ENCODE measurements at regions not wholly inside any gene's neighbourhood (a gene's known extent, or its start where the extent isn't known, plus 50 kb on each side); places are given as distances from the start of the nearest gene placed in this dataset.
A peak's percentile ranks its signal among the peaks of the same experiment; 100 is the strongest.

DNA sequence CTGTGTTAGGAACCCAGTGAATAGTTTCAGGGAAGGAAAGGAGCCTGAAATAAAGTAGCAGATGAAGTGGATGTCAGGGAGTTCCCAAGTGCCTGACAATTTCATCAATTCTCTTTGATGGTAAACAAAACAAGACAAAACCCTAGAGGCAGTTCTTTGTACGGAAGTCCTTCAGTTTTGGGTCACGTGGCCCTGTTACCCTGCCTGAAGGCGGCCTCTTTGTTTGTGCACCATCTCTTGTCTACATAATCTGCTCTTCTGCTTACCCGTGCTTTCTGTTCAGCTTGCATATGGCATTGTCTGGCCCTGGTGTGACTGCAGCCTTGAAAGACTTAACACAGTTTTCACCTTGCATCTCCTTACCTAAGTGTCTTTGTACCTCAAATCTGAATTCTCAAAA lies 166.7 kb upstream of the DUSP10 start:
- DNase-seq (ENCODE audit: low read depth in 1 of 2, low spot score in 2 of 2): no peak
- H3K27ac ChIP-seq: no peak overlapping the region
- no peak overlapping the region for H3K4me3 ChIP-seq
- no peaks in the 10 kb centered on the region for H3K9me3 ChIP-seq (replicated peaks)
- H3K36me3 ChIP-seq: no peaks in the 10 kb centered on the region
- no peaks in the 10 kb centered on the region for H3K27me3 ChIP-seq (replicated peaks)
- H3K4me1 ChIP-seq (replicated peaks): no peaks in the 10 kb centered on the region

DNA sequence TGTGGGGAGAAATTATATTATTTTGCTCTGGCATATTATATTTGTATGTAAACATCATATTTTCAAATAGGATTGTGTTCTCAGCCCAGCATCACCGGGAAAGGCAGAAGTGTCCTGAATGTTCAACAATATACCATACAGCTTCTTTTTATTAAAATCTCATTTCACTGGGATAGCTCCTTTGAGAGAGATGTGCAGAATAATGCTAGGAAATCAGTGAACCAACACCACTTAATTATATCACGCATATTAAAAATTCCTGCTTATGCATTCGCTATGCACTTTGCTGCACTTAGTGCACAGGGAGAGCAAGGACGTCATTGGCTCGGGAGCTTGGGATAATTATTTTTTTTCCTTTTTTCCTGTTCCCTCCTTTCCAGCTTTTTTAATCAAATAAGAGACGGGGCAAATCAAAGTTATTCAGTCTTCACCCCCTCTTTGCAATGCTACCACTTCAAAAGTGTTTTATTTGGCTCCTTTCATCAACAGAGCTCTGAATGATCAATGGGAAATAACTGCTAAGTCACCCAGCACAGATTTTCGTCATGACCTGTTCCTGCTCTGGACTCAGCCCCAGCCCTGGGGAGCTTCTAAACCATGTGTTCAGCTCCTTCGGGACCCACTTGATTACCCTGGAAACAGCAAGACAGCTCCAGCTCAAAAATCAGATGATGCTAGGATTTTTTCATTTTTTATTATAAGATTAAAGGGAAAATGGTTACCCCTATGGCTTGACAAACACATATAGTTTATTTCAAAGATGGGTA lies 165.5 kb upstream of the DUSP10 start:
- no peaks in the 10 kb centered on the region for H3K4me1 ChIP-seq (replicated peaks)
- H3K27me3 ChIP-seq (replicated peaks): no peaks in the 10 kb centered on the region
- no peaks in the 10 kb centered on the region for H3K9me3 ChIP-seq (replicated peaks)
- DNase-seq (ENCODE audit: low read depth in 1 of 2, low spot score in 2 of 2): no peak
- no peak overlapping the region for H3K4me3 ChIP-seq
- no peak overlapping the region for H3K27ac ChIP-seq
- no peaks in the 10 kb centered on the region for H3K36me3 ChIP-seq

GRCh38 chr1:221905802-221906201 lies 163.9 kb upstream of the DUSP10 start:
- H3K27ac ChIP-seq: no peak overlapping the region
- H3K9me3 ChIP-seq (replicated peaks): no peaks in the 10 kb centered on the region
- DNase-seq (ENCODE audit: low read depth in 1 of 2, low spot score in 2 of 2): no peak
- no peaks in the 10 kb centered on the region for H3K4me1 ChIP-seq (replicated peaks)
- no peaks in the 10 kb centered on the region for H3K27me3 ChIP-seq (replicated peaks)
- no peak overlapping the region for H3K4me3 ChIP-seq
- H3K36me3 ChIP-seq: no peaks in the 10 kb centered on the region

- Histone ChIP-seq H3K27ac (no peak overlapping the region), H3K27me3 (replicated peaks) (no peaks in the 10 kb centered on the region), H3K4me3 (no peak overlapping the region), H3K36me3 (no peaks in the 10 kb centered on the region), H3K9me3 (replicated peaks) (no peaks in the 10 kb centered on the region), H3K4me1 (replicated peaks) (no peaks in the 10 kb centered on the region)
- no peak for DNase-seq (ENCODE audit: low read depth in 1 of 2, low spot score in 2 of 2)
Observed at GRCh38 chr1:221904319-221904718, 162.4 kb upstream of the DUSP10 start.

DNA sequence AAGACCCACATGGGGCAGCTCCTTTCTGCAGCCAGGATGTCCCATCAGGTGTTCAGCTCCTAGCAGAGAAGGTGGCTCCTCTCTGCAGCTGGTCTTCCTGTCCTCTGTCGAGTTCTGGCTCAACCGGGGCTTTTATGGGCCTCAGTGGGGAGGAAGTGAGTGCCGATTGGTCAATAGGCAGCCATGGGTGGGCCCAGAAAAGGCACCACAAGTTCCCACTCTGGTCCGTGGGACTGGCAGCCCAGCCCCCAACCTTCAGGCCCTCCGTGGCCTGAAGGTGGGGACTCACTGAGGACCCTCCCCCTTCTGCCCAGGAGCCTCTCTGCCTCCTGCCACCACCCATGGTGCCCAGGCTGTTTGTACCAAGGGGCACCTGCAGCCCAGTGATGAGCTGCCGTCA lies 161.7 kb upstream of the DUSP10 start:
- H3K27ac ChIP-seq: no peak overlapping the region
- H3K4me1 ChIP-seq (replicated peaks): no peaks in the 10 kb centered on the region
- no peaks in the 10 kb centered on the region for H3K27me3 ChIP-seq (replicated peaks)
- H3K9me3 ChIP-seq (replicated peaks): no peaks in the 10 kb centered on the region
- no peak for DNase-seq (ENCODE audit: low read depth in 1 of 2, low spot score in 2 of 2)
- H3K36me3 ChIP-seq: no peaks in the 10 kb centered on the region
- H3K4me3 ChIP-seq: no peak overlapping the region

DNA sequence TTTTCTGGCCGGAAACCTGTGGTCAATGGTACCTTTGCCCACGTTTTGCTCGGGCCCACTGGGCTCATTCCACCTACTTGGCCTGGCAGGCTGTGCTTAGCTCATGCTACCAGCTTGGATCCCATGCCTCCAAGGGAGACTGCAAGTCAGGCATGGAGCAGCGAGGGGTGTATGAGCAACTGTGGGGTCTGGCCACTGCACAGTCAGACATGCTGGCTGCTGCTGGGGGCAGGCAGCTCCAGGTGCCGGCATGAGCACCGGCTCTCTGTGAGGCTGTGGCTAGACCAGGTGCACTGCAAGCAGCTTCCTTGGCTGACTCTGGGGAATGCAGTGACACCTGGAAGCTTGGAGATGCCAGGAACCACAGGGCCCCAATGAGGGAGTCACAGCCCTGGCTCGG lies 161.1 kb upstream of the DUSP10 start:
- H3K4me3 ChIP-seq: no peak overlapping the region
- H3K36me3 ChIP-seq: no peaks in the 10 kb centered on the region
- no peak overlapping the region for H3K27ac ChIP-seq
- H3K9me3 ChIP-seq (replicated peaks): no peaks in the 10 kb centered on the region
- DNase-seq (ENCODE audit: low read depth in 1 of 2, low spot score in 2 of 2): no peak
- H3K27me3 ChIP-seq (replicated peaks): no peaks in the 10 kb centered on the region
- H3K4me1 ChIP-seq (replicated peaks): no peaks in the 10 kb centered on the region

GRCh38 chr1:221900678-221901077 lies 158.8 kb upstream of the DUSP10 start:
- no peaks in the 10 kb centered on the region for H3K9me3 ChIP-seq (replicated peaks)
- H3K4me1 ChIP-seq (replicated peaks): peaks cover 10% of the 10 kb centered on the region
- no peak overlapping the region for H3K4me3 ChIP-seq
- DNase-seq (ENCODE audit: low read depth in 1 of 2, low spot score in 2 of 2): no peak
- no peak overlapping the region for H3K27ac ChIP-seq
- no peaks in the 10 kb centered on the region for H3K27me3 ChIP-seq (replicated peaks)
- H3K36me3 ChIP-seq: no peaks in the 10 kb centered on the region

DNA sequence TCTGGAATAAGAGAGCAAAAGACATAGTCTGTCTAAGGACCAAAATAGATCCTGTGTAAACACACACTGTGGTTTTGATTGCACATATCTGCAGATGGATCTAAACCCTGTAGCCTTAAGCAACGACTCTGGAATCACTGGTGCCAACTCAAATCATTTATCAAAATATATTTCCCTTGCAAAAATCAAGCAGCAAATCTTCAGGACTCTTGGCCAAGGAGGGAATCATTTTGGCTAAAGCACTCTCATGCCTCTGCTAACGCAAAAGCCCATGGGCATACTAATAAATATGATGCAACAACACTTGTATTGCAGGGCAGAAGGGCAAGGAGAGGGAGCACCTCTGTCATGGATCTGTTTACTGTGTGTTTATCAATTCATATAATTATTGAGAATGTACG lies 155.4 kb upstream of the DUSP10 start:
- peaks cover 10% of the 10 kb centered on the region for H3K4me1 ChIP-seq (replicated peaks)
- peak in 1 of 2 experiments; percentile 20 for DNase-seq (ENCODE audit: low read depth in 1 of 2, low spot score in 2 of 2)
- no peak overlapping the region for H3K27ac ChIP-seq
- no peaks in the 10 kb centered on the region for H3K27me3 ChIP-seq (replicated peaks)
- H3K9me3 ChIP-seq (replicated peaks): no peaks in the 10 kb centered on the region
- H3K36me3 ChIP-seq: no peaks in the 10 kb centered on the region
- no peak overlapping the region for H3K4me3 ChIP-seq

DNA sequence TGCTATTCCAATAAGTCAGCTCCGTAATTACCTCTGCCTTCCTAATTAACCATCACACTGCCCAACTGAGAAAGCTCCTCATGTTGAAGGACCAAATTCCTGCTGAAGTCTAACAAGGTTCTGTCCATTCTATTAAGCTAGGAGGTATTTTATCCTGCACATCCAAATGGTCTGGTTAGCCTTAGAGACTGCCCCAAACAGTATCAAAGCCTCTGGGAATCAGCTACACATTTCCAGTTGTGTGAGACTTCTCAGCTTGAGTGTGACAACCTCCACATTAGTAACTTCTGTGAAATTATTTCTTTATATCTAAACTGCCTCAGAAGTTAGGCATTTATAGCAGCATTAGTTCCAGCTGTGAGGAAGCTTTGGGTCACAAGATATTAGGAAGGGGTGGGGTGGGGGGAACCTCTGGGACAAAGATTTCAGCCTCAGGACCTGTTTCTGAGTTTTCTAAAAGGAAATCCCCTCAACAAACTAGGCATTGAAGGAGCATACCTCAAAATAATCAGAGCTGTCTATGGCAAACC lies 150.5 kb upstream of the DUSP10 start:
- Histone ChIP-seq H3K27ac (no peak overlapping the region), H3K9me3 (replicated peaks) (no peaks in the 10 kb centered on the region)
- DNase-seq (ENCODE audit: low read depth in 1 of 2, low spot score in 2 of 2): no peak

GRCh38 chr1:221891708-221892107 lies 149.8 kb upstream of the DUSP10 start:
- Histone ChIP-seq H3K9me3 (replicated peaks) (no peaks in the 10 kb centered on the region), H3K4me3 (no peak overlapping the region), H3K27me3 (replicated peaks) (no peaks in the 10 kb centered on the region), H3K36me3 (no peaks in the 10 kb centered on the region), H3K27ac (no peak overlapping the region), H3K4me1 (replicated peaks) (peaks cover 13% of the 10 kb centered on the region)
- no peak for DNase-seq (ENCODE audit: low read depth in 1 of 2, low spot score in 2 of 2)

More for the DNA sequence above, 150.5 kb upstream of the DUSP10 start:
- H3K36me3 ChIP-seq: no peaks in the 10 kb centered on the region
- no peak overlapping the region for H3K4me3 ChIP-seq
- H3K4me1 ChIP-seq (replicated peaks): peaks cover 13% of the 10 kb centered on the region
- H3K27me3 ChIP-seq (replicated peaks): no peaks in the 10 kb centered on the region

DNA sequence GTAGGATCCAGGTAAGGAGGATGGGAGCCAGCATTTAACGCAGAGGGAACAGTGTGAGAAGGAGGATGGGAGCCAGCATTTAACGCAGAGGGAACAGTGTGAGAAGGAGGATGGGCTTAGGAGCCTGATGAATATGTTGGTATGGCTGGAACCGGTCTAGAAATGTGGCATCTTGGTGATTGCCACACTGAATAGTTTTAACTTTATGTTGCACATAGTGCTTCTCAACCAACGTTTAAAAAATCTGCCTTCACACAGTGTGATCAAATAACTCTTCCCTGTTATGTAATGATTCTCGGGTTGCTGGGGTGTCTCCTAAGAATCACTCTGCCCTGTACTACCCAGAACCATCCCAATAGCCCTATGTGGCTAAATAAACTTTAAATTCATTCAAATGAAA lies 146.9 kb upstream of the DUSP10 start:
- H3K9me3 ChIP-seq (replicated peaks): no peaks in the 10 kb centered on the region
- no peaks in the 10 kb centered on the region for H3K27me3 ChIP-seq (replicated peaks)
- no peak overlapping the region for H3K4me3 ChIP-seq
- DNase-seq (ENCODE audit: low read depth in 1 of 2, low spot score in 2 of 2): no peak
- no peak overlapping the region for H3K27ac ChIP-seq
- H3K36me3 ChIP-seq: no peaks in the 10 kb centered on the region
- H3K4me1 ChIP-seq (replicated peaks): peaks cover 16% of the 10 kb centered on the region

- DNase-seq (ENCODE audit: low read depth in 1 of 2, low spot score in 2 of 2): no peak
- Histone ChIP-seq H3K4me3 (no peak overlapping the region), H3K36me3 (no peaks in the 10 kb centered on the region), H3K27ac (no peak overlapping the region), H3K9me3 (replicated peaks) (no peaks in the 10 kb centered on the region), H3K4me1 (replicated peaks) (peaks cover 16% of the 10 kb centered on the region), H3K27me3 (replicated peaks) (no peaks in the 10 kb centered on the region)
Observed at GRCh38 chr1:221888218-221888617, 146.3 kb upstream of the DUSP10 start.

DNA sequence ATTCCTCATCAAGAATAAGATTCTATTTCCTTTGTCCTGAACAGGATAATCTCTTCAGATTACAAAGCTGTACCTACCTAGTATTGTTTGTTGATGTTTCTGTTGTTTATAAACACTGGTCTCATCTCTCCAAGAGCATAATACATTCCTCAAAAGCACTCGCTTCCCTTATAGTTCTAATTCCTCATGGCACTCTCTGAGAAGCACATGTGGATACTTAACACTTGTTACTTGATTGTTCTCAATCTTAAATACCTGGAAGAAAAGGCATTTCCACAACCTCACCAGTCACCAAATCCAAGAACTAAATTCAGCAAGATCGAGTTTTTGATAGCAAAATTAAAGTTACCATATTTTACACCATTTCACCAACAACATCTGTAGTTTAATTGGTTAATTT lies 145.9 kb upstream of the DUSP10 start:
- Histone ChIP-seq H3K4me1 (replicated peaks) (peaks cover 16% of the 10 kb centered on the region), H3K4me3 (no peak overlapping the region), H3K36me3 (no peaks in the 10 kb centered on the region), H3K9me3 (replicated peaks) (no peaks in the 10 kb centered on the region), H3K27me3 (replicated peaks) (no peaks in the 10 kb centered on the region), H3K27ac (no peak overlapping the region)
- DNase-seq (ENCODE audit: low read depth in 1 of 2, low spot score in 2 of 2): no peak

DNA sequence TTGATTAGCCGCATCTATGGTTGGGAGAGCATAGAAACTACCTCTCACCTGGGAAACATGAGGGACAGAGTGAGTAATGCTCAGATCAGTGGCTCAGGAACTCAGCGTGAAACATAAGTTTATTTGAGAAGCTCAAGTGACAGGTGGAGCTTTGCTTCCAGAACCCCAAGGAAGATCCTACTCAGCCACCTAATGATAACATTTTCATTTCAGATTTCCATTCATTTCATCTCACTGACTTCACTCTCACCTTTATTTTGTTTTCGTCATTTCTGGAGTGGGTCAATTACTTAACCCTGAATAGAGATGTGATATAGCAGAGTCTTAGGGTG lies 145.5 kb upstream of the DUSP10 start:
- no peak overlapping the region for H3K27ac ChIP-seq
- H3K4me1 ChIP-seq (replicated peaks): peaks cover 16% of the 10 kb centered on the region
- DNase-seq (ENCODE audit: low read depth in 1 of 2, low spot score in 2 of 2): no peak
- no peaks in the 10 kb centered on the region for H3K27me3 ChIP-seq (replicated peaks)
- H3K36me3 ChIP-seq: no peaks in the 10 kb centered on the region
- H3K9me3 ChIP-seq (replicated peaks): no peaks in the 10 kb centered on the region
- no peak overlapping the region for H3K4me3 ChIP-seq
